Femur (tissue), 1 donor: ENCODE measurements at regions not wholly inside any gene's neighbourhood (a gene's known extent, or its start where the extent isn't known, plus 50 kb on each side); places are given as distances from the start of the nearest gene placed in this dataset.
"Not testable (repeated sequence)": the region's sequence is repeated elsewhere in the genome, so short reads cannot be mapped to it uniquely, and the experiment has no call there.

ENCODE experiments used
- DNase-seq: peaks from one replicate; pipeline ENCODE4 v3.0.0-alpha.2; 2017

DNA sequence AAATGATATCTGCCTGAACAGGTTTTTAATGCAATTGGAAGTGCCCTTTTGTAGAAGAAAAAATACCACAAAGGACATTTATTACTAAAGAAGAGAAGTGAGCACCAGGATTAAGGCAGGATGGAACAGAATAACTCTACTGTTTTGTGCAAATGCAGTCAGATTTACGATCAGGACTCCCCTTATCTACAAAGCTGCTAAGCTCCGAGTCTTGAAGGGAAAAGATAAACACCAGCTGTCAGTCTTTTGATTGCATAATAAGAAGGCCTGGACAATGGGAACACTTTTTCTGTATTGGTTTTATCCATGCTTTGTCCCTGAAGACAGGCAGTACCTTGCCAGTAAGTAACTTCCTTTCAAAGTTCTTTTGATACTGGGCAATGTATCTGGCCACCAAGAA lies 797.9 kb upstream of the SLC35B3 start:
- DNase-seq = no peak

DNA sequence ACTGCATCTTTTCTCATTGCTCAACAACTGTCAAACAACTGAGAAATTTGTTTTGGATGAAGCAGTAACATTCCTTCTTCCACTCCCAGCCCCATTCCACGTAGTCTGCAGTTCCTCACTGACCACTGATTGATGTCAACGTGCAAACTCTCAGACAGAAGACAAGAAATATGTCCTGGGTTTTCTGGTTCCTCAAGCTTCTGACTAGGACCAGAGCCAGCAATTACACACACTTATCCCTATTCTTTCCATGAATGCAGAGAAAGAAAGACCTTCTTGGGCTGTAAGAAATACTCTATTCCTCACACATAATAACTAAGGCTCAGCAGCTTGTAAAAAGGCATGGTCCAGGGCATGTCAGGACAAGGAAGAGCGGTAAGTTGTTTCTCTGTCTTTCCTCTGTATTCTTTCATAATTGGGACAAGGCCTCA lies 790.1 kb upstream of the SLC35B3 start:
- DNase-seq = no peak

DNA sequence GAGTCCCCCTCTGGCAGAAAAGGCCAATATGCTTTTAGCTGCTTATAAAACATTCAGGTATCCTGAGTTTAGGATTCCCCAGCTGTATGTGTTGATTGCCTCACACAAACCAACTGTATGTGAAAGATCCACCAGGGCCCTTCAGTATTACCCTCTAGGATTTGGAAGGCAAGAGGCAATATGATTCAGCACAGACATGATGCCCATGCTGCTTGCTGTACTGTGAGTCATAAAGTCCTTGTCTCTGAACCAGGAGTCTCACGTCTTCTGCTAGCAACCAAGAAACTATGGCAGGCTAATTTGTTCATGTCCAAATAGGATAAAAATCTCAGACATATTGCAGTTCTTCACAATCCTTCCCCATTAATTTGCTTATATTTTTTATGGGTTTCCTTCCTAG lies 789.2 kb upstream of the SLC35B3 start:
- no peak for DNase-seq

DNA sequence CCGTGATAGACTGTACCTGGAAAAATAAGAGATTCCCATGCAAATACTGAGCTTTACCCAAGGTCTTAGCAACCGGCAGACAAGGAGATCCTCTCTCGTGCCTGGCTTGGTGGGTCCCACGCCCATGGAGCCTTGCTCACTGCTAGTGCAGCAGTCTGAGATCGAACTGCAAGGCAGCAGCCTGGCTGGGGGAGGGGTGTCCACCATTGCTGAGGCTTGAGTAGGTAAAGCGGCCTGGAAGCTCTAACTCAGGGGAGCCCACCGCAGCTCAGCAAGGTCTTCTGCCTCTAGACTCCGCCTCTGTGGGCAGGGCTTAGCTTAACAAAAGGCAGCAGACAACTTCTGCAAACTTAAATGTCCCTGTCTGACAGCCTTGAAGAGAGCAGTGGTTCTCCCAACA lies 778.4 kb upstream of the SLC35B3 start:
- DNase-seq = not testable (repeated sequence)

DNA sequence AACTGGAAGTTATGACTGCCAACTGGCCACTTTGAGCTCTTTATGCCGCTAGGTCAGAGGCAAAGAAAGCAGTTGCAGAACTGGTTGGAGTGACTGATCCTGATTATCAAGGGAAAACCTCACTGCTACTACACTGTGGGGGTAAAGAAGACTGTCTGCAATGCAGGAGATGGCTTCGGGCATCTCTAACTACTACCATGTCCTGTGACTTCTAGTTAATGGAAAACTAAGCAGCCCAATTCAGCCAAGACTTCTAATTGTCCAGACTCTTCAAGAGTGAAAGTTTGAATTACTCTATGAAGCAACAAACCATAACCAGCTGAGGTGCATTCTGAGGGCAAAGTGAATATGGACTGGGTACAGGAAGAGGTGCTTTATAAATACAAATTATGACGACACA lies 773.6 kb upstream of the SLC35B3 start:
- DNase-seq = no peak

DNA sequence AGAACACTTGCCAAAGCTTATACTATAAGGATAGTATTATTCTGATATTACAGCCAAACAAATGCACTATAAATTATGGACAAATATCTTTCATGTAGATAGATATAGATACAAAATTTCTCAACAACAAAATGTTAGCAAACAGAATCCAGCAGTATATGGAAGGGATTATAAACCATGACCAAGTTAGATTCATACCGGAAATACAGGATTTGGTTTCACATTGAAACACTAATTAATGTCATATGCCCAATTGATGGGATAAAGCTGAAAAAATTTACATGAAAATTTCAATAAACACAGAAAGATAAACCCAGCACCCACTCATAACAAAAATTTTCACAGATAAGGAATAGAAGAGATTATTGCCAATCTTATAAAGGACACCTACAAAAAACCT lies 770.3 kb upstream of the SLC35B3 start:
- DNase-seq = no peak

DNA sequence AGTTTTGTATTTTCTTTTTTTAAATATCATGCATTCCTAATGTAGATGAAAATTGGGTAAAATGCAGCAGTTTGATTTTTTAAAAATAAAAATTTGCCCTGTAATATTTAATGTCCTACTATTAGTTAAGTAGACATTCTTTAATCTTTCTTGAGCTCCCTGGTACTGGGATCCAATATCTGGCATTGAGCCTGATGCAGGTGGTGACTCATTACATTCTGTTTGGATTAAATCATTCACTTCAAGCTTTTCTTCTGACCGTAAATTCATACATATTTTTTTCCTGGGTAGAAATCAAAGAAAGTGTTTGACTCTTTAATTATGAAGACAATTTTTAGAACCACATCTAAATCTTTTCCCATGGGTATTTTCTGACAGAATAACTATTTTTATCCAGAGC lies 768.8 kb upstream of the SLC35B3 start:
- no peak for DNase-seq

DNA sequence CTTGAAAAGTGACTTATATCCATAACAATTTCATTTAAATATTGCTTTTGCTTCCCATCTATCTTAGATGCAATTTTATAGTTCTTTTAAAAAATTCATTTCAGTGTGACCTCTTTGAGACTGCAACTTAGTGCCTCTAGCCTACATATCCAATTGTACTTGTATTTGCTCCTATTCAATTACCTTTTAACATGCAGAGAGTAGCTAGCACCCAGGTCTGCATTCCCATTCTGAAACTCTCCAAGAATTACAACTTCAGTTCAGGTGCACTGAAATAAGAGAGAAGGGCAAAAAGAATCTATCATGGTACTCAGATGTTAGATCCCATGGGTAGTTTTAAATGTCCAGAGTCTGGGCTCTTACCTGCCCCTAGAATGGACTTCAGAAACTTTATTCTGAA lies 765.4 kb upstream of the SLC35B3 start:
- DNase-seq = no peak

DNA sequence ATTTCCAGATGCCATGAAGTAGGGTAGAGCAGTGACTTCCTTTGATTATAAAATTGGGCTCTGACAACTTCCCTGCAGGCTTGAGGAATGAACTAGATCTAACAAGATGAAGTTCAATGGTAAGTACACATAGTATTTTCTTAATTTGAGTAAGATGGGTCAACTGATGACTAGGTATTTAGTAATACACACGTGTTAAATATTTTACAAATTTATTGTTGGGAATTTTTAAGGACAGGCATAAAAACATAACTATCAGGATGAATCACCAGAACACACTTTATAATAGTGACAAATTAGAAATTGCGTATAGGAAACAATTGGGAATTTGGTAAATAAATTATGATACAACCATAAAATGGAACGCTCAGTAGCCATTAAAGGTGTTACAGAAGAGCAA lies 762.4 kb upstream of the SLC35B3 start:
- DNase-seq = no peak

DNA sequence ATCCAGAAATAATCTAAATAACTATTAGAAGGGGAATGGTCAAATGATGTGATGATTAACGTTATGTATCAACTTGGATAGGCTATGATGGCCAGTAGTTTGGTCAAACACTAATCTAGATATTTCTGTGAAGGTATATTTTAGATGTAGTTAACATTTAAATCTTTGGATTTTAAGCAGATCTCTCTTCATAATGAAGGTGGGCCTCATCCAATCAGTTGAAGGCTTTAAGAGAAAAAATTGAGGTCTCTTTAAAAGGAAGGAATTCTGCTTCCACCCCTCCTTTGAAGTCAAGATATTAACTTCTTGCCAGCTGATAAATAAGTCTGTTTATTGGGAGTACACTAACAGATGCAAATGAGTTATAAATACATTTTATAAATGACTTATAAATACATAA lies 760.0 kb upstream of the SLC35B3 start:
- DNase-seq = no peak

DNA sequence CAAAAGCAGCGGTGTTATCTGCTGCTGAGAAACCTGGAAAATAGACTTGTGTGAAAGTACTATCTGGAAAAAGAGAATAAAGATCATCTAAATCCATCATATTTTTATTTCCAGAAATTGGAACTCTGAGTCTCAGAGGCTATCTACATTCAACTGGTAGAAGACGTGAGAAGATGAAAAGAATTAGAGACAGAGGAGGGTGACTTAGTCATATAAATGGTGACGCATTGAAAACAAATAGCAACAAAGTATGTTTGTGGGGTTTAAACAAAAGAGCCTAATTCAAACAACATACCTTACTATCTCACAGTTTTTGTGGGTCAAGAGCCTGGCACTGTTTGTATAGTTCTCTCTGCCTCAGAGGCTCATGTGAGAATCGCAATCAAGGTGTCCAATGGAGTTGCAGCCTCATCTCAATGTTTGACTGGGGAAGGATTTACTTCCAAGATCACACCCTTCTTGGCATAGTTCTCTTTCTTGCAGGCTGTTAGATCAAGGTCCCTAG lies 757.1 kb upstream of the SLC35B3 start:
- no peak for DNase-seq

DNA sequence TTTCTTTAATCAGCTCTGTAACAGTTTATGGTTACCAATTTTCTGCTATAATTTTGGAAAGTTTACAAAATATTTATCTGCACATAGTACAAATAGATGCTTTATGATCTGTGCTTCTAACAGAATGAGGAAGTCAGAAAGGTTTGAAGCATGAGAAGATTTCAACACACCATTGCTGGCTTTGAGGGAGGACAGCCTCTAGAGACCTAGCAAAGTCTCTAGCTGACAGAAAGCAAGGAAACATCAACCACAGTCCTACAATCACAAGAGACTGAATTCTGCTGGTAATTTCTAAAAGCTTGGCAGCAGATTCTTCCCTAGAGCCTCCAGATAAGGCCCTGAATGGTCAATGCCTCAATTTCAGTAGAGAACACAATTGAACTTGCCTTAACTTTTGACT lies 750.8 kb upstream of the SLC35B3 start:
- DNase-seq = no peak

DNA sequence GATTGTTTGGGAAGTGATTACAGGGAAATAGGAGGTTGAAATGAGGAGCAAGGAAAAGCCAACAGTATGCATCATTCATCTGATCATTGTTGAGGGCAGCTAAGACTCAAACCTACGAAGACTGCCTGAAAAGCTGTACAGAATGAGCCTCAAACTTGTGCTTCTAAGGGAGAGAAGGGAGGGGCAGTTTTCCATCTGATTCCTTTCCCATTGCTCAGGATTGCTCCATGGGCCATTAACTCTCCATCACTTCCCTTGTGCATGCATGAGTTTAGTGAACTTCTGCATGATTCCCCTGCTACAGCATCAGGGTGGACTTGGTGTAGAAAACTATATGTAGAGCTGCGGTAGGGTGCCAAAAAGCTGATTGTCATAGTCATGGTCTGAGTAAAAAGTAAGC lies 742.7 kb upstream of the SLC35B3 start:
- no peak for DNase-seq

DNA sequence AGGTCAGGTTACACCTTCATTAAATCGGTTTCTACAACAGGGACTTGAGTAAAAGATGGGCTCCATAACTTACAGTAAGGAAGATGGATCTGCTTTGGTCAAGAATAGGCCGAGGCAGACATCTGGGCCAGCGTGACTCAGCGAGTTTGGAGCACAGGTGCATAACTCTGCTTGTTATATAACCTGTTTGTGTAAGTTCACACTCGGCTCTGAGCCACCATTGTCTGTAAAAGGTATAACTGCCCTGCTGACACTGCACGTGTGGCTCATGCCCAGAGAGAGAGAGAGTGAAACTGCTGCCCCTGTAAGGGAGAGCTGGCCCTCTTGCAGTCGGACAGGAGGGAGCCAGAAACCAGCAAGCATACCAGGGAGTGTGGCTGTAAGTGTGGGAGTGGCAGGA lies 737.9 kb upstream of the SLC35B3 start:
- no peak for DNase-seq

DNA sequence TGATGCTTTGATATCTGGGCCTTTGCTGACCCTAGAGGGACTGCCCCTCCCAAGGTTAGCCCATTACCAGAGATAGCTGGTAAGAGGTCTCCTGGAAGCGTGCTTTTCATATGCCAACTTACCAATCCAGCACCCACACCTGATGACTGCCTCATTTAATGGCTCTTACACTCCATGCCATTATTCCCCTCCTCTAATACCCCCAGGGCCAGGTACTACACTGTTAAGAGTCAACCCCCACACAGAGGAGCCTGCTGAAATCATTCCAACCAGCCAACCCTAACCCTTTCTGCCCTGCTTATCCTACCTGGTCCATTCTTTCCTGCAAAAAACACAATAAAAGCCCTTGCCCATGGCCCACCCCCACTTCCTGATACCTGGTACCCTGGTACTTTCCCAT lies 736.8 kb upstream of the SLC35B3 start:
- no peak for DNase-seq

DNA sequence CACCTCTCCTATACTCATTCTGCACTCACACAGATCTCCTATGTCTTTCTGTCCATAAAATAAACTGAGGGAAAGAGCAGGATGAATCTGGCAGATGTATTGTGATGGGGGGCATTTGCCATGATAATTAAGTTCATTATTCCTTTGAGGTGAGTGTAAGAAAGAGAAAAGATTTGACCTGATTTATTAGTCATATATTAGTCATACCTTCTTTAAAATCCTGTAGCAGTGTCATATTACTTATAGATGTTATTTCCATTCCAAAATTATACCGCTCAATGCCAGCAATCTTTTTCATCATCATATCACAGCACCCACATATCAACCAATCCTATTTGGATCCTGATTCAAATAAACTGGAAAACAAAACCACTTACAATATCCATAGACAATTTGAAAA lies 733.3 kb upstream of the SLC35B3 start:
- no peak for DNase-seq

DNA sequence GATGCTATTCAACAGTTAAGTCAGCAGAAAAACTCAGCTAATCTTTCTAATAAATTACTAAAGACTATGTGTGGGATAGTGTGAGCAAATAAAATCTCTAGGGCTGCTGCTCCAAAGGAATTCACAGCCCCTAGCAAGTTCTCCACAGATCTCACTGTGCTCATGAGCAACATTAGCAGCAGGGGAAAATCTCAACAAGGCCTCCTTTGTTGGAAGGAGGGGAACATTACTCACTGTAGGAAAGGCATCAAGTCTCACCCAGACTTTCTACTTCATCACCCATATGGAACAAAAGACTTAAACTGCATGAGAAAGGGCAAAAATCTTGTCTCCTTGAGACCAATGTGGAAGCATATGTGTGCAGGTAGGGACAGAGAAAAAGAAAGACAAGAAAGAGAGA lies 726.4 kb upstream of the SLC35B3 start:
- no peak for DNase-seq

DNA sequence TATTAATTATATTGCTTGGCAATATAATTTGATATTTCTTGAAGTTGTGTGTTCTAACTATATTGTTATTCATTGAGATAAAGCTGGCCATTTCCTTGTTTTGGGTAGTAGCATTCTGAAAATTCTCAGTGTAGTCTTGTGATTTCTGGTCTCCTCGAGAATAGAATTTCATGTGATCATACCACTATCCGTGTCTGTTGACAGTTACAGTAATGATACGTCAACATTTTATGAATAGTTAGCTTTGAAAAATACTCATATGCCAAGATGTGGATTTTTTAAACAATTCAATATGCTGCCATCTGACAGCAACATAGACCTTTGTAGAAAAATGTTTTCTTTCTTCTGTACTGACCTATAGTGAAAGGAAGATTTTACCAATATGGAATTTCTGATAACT lies 723.7 kb upstream of the SLC35B3 start:
- no peak for DNase-seq

DNA sequence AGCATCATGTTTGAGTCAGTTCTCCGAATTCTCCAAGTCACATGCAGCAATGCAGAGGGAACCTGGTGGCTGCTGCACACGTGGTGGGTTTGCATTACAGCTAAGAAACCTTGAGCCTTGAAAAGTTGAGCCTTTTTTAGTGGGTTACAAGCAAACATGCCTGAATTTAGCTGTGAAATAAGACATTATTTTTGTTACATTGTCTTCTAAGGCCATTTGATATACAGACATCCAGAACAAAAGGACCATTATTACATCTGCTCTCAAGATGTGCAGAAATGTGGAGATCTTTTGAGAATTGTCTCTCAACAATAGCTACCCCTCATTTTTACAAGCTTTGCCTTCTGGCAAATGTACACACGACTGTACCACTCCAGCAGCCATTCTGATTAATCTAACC lies 720.5 kb upstream of the SLC35B3 start:
- DNase-seq = no peak

DNA sequence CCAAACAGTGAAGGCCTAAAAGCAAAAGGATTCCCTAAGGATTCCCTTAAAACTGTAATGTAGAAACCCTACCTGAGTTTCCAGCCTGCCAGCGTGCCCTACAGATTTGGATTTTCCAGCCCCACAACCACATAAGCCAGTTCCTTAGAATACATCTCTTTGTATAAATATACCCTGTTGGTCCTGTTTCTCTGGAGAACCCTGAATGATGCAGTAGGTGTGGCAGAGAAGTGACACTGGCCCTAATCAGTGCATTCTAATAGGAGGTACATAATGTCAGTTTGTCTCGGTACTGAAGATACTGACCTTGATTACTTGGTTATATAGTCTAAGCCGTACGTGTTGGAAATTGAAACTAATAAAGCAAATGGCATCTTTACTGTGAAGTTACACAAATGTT lies 707.8 kb upstream of the SLC35B3 start:
- DNase-seq = no peak

DNA sequence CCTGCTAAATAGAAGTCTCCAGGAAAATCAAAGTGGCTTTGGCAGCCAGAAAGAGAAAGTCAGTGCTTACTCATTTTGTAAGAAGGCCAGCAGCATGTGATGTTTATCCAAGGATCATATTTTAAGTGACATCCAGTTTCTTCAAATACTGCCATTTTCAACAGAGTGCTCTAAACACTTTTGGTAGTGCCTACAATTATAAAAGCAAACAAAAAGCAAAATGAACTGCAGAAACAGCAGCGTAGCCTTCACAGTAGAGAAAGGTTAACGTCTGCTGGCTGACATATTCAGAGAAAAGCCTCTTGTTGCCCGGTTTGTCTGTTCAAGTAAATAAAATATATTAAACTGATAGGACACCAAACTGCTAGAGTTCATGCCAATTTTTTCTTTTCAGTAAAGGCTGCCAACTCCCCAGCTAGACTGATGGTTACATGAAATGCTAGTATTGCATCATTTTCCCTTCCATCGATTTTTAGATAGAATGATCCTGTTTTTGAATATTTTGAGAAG lies 705.7 kb upstream of the SLC35B3 start:
- DNase-seq = peak; percentile 20

DNA sequence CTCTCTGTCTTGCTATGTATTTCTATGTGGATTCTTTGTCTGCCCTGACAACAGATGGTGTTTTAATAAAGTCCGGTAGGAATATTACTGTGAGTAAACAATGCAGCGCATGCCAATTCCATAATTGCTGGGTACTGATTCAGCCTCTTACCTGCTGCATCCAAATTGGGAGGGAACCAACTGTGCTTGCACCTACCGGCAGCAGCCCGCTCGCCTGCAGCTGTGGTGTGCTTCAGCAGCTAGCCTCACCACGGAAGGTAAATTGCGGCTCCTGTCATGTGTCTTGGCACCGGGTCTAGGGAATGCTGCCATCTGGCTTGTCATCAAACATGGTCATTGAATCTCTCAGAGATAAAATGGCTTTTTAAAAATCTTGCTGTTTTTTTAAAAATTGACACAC lies 704.8 kb upstream of the SLC35B3 start:
- peak; percentile 42 for DNase-seq

DNA sequence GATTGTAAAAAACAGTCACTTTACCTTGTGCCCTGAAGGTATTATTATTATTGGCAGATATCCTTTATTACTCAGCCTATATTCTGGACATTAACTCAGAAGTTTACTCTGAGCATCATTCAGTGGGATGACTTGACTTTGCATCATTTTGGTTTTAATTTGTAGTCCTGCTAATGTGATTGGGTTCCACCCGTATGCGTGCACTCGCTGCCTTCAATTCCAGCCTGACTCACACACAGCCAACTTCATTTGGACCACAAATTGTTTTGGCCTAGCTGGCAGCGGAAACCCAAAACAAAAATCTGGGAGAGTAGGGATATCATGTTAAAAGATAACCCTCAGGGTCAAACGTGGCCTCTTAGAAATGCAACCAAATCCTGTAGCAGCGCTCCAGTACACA lies 704.4 kb upstream of the SLC35B3 start:
- DNase-seq = peak; percentile 23

DNA sequence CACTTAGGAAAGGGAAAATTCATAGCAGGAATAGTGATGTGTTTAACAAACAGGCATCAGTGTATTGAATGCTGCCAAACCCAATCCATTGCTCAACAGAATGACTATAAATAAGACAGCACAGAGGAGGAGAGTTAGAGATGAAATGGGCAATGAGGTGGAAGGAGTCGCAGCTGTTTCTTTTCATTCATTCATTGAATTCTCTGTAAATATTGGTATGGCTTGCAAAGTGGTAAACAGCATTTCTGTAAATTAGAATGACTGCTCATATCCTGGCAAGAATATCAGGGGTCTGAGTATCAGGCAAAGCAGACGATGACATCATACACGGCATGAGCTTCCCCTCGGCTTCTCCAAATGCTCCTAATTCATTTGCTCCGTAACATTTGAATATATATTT lies 703.6 kb upstream of the SLC35B3 start:
- no peak for DNase-seq

DNA sequence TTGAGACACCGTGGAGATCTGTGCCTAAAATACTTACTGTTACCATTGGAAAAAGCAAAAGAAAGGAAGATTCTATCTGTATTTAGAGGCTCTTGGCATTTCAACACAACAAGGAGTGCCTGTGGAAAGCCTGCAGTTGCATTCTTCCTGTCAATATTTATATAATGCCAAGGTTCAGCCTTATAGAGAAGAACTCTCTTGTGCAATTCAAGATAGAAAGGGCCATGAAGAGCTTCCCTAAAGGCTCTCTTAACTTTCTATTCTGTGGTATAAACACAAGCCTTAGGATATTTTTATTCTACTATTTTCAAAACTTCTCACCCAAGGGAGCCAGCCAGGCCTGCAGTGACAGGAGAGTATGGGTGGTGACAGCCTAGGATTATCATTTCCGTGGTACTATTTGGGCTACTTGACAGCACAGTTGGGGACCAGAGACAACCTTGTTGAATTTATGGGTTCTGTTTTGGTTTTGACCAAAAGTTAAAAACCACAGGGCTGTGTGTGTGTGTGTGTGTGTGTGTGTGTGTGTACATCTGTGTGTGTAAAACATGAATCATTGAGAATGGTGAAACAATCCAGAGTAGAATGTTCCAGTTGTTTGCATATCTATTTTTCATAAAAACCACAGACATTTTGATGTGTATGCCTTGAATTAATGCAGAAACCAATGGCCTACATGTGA lies 700.9 kb upstream of the SLC35B3 start:
- no peak for DNase-seq
